A673 (cell line): ENCODE measurements at regions not wholly inside any gene's neighbourhood (a gene's known extent, or its start where the extent isn't known, plus 50 kb on each side); places are given as distances from the start of the nearest gene placed in this dataset.

Experiments
- BruUV-seq: library from RNA; stranded (reverse); fragments of 400-500 nt; replicated peaks from 2 replicates; lab custom pipeline; 2021; lab: Mats Ljungman, UMichigan
- CTCF ChIA-PET: fragments of 300-600 bp; sonication (Branson Sonifier 250); formaldehyde crosslinking; loops from one replicate; lab custom pipeline; 2022; ENCODE audit warnings: antibody characterized with exemption; lab: Charles Lee
- POLR2A ChIA-PET: fragments of 300-600 bp; sonication (Branson Sonifier 250); formaldehyde crosslinking; loops from one replicate; lab custom pipeline; 2022; ENCODE audit warnings: antibody characterized with exemption; ENCODE audit not compliant: low non-redundant PET; lab: Charles Lee
- DNase-seq: peaks from one replicate; pipeline ENCODE4 v3.0.0-alpha.2; 2015; ENCODE audit warnings: low spot score
- H3K27ac ChIP-seq: fragments of 200-600 bp; sonication (generic); 2 replicates; pipeline ENCODE4 v1.5.1; 2016; ENCODE audit warnings: mixed run types, low read depth, mild to moderate bottlenecking, mixed read lengths, antibody characterized with exemption, low read length; ENCODE audit not compliant: poor library complexity, severe bottlenecking
- H3K27me3 ChIP-seq: fragments of 200-600 bp; sonication (generic); replicated peaks from 2 replicates; pipeline ENCODE4 v1.6.1; 2017; ENCODE audit warnings: mixed run types, low read depth, mild to moderate bottlenecking, mixed read lengths, antibody characterized with exemption, low read length; ENCODE audit not compliant: insufficient read depth, poor library complexity
- H3K36me3 ChIP-seq: fragments of 200-600 bp; sonication (generic); 2 replicates; pipeline ENCODE4 v1.6.1; 2016; ENCODE audit warnings: mixed run types, mild to moderate bottlenecking, mixed read lengths, antibody characterized with exemption, low read length; ENCODE audit not compliant: insufficient read depth, poor library complexity, severe bottlenecking
- H3K4me1 ChIP-seq: fragments of 200-600 bp; sonication (generic); 2 replicates; pipeline ENCODE4 v1.6.1; 2017; ENCODE audit warnings: mixed run types, mild to moderate bottlenecking, mixed read lengths, antibody characterized with exemption, low read length; ENCODE audit not compliant: insufficient read depth, poor library complexity, severe bottlenecking
- H3K4me3 ChIP-seq: fragments of 200-600 bp; sonication (generic); 2 replicates; pipeline ENCODE4 v1.5.1; 2016; ENCODE audit warnings: low read depth, mixed run types, mild to moderate bottlenecking, mixed read lengths, low read length; ENCODE audit not compliant: poor library complexity, severe bottlenecking
- H3K9me3 ChIP-seq: fragments of 200-600 bp; sonication (generic); 2 replicates; pipeline ENCODE4 v1.6.1; 2016; ENCODE audit warnings: mixed run types, low read depth, mild to moderate bottlenecking, mixed read lengths, antibody characterized with exemption, low read length; ENCODE audit not compliant: poor library complexity, severe bottlenecking
- EZH2 ChIP-seq: fragments of 200-600 bp; sonication (generic); IDR thresholded peaks from 2 replicates; pipeline ENCODE4 v1.6.1; 2017; ENCODE audit warnings: borderline replicate concordance, low read depth, mild to moderate bottlenecking, mixed read lengths, antibody characterized with exemption, low read length; ENCODE audit not compliant: poor library complexity, severe bottlenecking
- intact Hi-C: fragments of 100-400 bp; cut with micrococcal nuclease; formaldehyde crosslinking; loops from one replicate; pipeline ENCODE4 v1.10.0; 2022; ENCODE audit not compliant: unreplicated experiment
- TF ChIP-seq, protein P1 (sequence below): fragments of 300-800, 200-600 bp; sonication (generic); conservative IDR thresholded peaks from 2 replicates; pipeline ENCODE4 v1.5.1; 2017; ENCODE audit warnings: low read depth, mild to moderate bottlenecking, antibody characterized with exemption, low read length, moderate library complexity, mixed read lengths

DNA sequence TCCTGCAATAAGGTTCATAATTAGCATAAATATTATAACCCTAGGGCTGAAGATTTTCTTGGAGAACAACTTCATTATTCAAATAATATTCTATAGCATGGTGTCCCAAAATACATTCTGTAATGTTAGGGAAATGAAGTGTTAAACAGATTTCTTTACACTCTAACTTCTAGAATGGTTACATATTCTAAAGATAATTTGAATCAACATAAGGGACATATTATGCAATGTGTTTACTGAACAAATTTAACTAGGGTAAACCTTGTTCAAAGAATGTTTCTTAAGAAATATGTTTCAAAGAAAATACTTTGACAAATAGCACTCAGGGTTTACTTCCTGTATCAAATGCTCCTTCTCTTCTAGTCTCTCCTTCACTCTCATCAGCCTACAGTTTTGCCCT lies 281.6 kb downstream of the SLC6A15 start:
- no peaks in the 10 kb centered on the region for H3K9me3 ChIP-seq
- H3K4me3 ChIP-seq: no peak overlapping the region
- intact Hi-C loops: no loop called here
- no peak for TF ChIP-seq EZH2
- TF ChIP-seq, protein P1, sequence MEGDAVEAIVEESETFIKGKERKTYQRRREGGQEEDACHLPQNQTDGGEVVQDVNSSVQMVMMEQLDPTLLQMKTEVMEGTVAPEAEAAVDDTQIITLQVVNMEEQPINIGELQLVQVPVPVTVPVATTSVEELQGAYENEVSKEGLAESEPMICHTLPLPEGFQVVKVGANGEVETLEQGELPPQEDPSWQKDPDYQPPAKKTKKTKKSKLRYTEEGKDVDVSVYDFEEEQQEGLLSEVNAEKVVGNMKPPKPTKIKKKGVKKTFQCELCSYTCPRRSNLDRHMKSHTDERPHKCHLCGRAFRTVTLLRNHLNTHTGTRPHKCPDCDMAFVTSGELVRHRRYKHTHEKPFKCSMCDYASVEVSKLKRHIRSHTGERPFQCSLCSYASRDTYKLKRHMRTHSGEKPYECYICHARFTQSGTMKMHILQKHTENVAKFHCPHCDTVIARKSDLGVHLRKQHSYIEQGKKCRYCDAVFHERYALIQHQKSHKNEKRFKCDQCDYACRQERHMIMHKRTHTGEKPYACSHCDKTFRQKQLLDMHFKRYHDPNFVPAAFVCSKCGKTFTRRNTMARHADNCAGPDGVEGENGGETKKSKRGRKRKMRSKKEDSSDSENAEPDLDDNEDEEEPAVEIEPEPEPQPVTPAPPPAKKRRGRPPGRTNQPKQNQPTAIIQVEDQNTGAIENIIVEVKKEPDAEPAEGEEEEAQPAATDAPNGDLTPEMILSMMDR: no peak
- no TSS peak for BruUV-seq
- H3K27me3 ChIP-seq: no peaks in the 10 kb centered on the region
- ChIA-PET POLR2A (no interaction called here), CTCF (no interaction called here)
- no peaks in the 10 kb centered on the region for H3K4me1 ChIP-seq
- no peak overlapping the region for H3K27ac ChIP-seq
- H3K36me3 ChIP-seq: no peaks in the 10 kb centered on the region
- DNase-seq: no peak

GRCh38 chr12:84627593-84627992 lies 285.0 kb downstream of the SLC6A15 start:
- Histone ChIP-seq H3K27me3 (no peaks in the 10 kb centered on the region), H3K9me3 (no peaks in the 10 kb centered on the region), H3K36me3 (no peaks in the 10 kb centered on the region), H3K4me1 (no peaks in the 10 kb centered on the region), H3K4me3 (no peak overlapping the region), H3K27ac (no peak overlapping the region)
- intact Hi-C loops: loop anchor here (10.0 kb wide), 1 partner anchor 217 kb away; no protein-coding TSS in a partner anchor
- DNase-seq: no peak
- no peak for TF ChIP-seq EZH2
- TF ChIP-seq, protein P1: no peak
- POLR2A ChIA-PET: no interaction called here
- BruUV-seq: no TSS peak
- CTCF ChIA-PET: no interaction called here

DNA sequence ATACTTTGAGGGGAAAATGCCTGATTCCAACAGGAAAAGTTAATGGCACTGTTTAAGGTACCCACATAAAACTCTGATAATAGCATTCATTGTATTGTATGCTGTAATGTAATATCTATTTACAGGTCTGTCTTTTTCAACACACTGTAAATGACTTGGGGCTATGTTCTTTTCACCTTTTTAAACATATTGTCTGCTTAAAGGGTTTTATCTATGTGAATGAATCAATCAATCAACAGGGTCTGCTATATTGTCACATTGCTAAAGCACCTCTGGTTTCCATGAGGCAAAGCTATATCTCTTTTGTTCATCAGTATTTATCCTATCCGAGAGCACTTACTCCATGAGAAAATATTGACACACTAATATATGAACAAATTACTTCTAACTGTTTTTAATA lies 288.0 kb downstream of the SLC6A15 start:
- intact Hi-C loops: loop anchor here (10.0 kb wide), 1 partner anchor 220 kb away; no protein-coding TSS in a partner anchor
- Histone ChIP-seq H3K9me3 (no peaks in the 10 kb centered on the region), H3K27me3 (no peaks in the 10 kb centered on the region), H3K27ac (no peak overlapping the region), H3K4me3 (no peak overlapping the region), H3K36me3 (no peaks in the 10 kb centered on the region), H3K4me1 (no peaks in the 10 kb centered on the region)
- no TSS peak for BruUV-seq
- POLR2A ChIA-PET: no interaction called here
- CTCF ChIA-PET: no interaction called here
- DNase-seq: no peak
- TF ChIP-seq, protein P1: no peak
